Adrenal gland (tissue), 5 donors: ENCODE measurements at regions not wholly inside any gene's neighbourhood (a gene's known extent, or its start where the extent isn't known, plus 50 kb on each side); places are given as distances from the start of the nearest gene placed in this dataset.

Experiments
- POLR2A ChIP-seq, 2 donors: fragments of 450-650 bp; IDR thresholded peaks; one replicate each; pipeline ENCODE4 v1.6.1; 2017; ENCODE audit warnings: antibody characterized with exemption in 2 of 2, mild to moderate bottlenecking in 2 of 2, moderate library complexity in 1 of 2
- TF ChIP-seq, protein P1 (sequence below), 6 experiments: fragments of 450-650 bp in 4 of 6; fragments of 200-600 bp in 2 of 6; sonication (generic) in 1 of 6; IDR thresholded peaks; 1 replicate in 5 of 6; 2 replicates in 1 of 6; pipeline versions ENCODE4 v1.5.1 to v1.8.0; 2016 to 2021; ENCODE audit warnings: antibody characterized with exemption in 6 of 6, mild to moderate bottlenecking in 2 of 6, moderate library complexity in 1 of 6
- donor health status: DM: no; HTN: no; CAD: no.

DNA sequence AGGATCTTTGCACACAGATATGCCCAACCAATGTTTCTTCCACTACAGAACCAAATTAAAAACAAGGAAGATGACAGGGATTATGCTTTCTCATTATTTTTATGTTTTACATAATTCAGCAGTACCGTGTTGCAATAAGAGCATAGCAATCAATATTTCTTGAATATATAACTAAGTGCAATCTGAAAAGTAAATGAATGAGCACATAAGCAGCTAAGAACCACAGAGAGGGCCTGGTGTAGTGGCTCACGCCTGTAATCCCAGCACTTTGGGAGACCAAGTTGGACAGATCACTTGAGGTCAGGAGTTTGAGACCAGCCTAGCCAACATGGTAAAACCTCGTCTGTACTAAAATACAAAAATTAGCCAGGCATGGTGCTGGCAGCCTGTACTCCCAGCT is 423.7 kb downstream of the MRPL39 start:
- no peak for TF ChIP-seq POLR2A (IDR thresholded peaks at IDR 0.05)
- TF ChIP-seq, protein P1, sequence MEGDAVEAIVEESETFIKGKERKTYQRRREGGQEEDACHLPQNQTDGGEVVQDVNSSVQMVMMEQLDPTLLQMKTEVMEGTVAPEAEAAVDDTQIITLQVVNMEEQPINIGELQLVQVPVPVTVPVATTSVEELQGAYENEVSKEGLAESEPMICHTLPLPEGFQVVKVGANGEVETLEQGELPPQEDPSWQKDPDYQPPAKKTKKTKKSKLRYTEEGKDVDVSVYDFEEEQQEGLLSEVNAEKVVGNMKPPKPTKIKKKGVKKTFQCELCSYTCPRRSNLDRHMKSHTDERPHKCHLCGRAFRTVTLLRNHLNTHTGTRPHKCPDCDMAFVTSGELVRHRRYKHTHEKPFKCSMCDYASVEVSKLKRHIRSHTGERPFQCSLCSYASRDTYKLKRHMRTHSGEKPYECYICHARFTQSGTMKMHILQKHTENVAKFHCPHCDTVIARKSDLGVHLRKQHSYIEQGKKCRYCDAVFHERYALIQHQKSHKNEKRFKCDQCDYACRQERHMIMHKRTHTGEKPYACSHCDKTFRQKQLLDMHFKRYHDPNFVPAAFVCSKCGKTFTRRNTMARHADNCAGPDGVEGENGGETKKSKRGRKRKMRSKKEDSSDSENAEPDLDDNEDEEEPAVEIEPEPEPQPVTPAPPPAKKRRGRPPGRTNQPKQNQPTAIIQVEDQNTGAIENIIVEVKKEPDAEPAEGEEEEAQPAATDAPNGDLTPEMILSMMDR (IDR thresholded peaks at IDR 0.05), result no peak
